ENCODE measurements at regions not wholly inside any gene's neighbourhood (a gene's known extent, or its start where the extent isn't known, plus 50 kb on each side); places are given as distances from the start of the nearest gene placed in this dataset.

DNA sequence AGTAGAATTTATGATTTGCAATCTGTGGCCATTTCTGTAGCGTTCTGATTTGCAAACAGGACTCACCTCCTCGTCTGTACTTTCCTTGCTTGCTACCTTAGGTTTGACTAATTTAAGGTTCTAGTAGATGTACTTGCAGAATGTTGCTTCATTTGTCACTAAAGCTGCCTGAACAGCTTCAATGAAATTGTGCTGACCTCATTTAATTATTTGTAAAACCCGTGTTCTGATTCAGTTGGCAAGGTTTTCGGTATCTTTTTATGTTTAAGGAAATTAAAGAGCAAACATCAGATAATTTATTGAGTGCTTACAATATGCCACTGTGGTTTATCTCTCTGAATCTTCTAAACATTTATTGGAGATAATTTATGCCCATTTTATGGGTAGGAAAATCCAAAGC lies 284.9 kb upstream of the EEF2KMT start:
- TF ChIP-seq POLR2A (IDR thresholded peaks at IDR 0.05) (no peak), POLR2AphosphoS5 (IDR thresholded peaks at IDR 0.05) (no peak)
- TF ChIP-seq, protein P1, sequence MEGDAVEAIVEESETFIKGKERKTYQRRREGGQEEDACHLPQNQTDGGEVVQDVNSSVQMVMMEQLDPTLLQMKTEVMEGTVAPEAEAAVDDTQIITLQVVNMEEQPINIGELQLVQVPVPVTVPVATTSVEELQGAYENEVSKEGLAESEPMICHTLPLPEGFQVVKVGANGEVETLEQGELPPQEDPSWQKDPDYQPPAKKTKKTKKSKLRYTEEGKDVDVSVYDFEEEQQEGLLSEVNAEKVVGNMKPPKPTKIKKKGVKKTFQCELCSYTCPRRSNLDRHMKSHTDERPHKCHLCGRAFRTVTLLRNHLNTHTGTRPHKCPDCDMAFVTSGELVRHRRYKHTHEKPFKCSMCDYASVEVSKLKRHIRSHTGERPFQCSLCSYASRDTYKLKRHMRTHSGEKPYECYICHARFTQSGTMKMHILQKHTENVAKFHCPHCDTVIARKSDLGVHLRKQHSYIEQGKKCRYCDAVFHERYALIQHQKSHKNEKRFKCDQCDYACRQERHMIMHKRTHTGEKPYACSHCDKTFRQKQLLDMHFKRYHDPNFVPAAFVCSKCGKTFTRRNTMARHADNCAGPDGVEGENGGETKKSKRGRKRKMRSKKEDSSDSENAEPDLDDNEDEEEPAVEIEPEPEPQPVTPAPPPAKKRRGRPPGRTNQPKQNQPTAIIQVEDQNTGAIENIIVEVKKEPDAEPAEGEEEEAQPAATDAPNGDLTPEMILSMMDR (IDR thresholded peaks at IDR 0.05) = no peak
